ENCODE measurements at regions not wholly inside any gene's neighbourhood (a gene's known extent, or its start where the extent isn't known, plus 50 kb on each side); places are given as distances from the start of the nearest gene placed in this dataset.

GRCh38 chr4:32010221-32010620, 1290.1 kb downstream of the PCDH7 start:
- no peaks in the 10 kb centered on the region for H3K36me3 ChIP-seq
- H3K27me3 ChIP-seq = no peaks in the 10 kb centered on the region
- no peak for TF ChIP-seq POLR2AphosphoS5 (IDR thresholded peaks at IDR 0.05)
- no peak for TF ChIP-seq POLR2A (IDR thresholded peaks at IDR 0.05)
- TF ChIP-seq CTCF (IDR thresholded peaks at IDR 0.05) = no peak
- intact Hi-C loops (cut with DNase I; ENCODE audit: low total_unique reads) = no loop called here
- H3K9me3 ChIP-seq = no peaks in the 10 kb centered on the region
- DNase-seq (ENCODE audit: low spot score in 2 of 2) = no peak
- no peak overlapping the region for H3K4me3 ChIP-seq
- no peaks in the 10 kb centered on the region for H3K4me1 ChIP-seq
- no peak overlapping the region for H3K27ac ChIP-seq

GRCh38 chr4:32022071-32022470, 1301.9 kb downstream of the PCDH7 start:
- Histone ChIP-seq H3K4me1 (no peaks in the 10 kb centered on the region), H3K27ac (no peak overlapping the region), H3K27me3 (no peaks in the 10 kb centered on the region), H3K4me3 (no peak overlapping the region), H3K36me3 (no peaks in the 10 kb centered on the region), H3K9me3 (no peaks in the 10 kb centered on the region)
- intact Hi-C loops (cut with DNase I; ENCODE audit: low total_unique reads) = no loop called here
- DNase-seq (ENCODE audit: low spot score in 2 of 2) = no peak
- TF ChIP-seq CTCF (IDR thresholded peaks at IDR 0.05) (no peak), POLR2A (IDR thresholded peaks at IDR 0.05) (no peak), POLR2AphosphoS5 (IDR thresholded peaks at IDR 0.05) (no peak)

- intact Hi-C loops (cut with DNase I; ENCODE audit: low total_unique reads) = no loop called here
- no peak overlapping the region for H3K4me3 ChIP-seq
Measured at GRCh38 chr4:32025851-32026459, 1305.8 kb downstream of the PCDH7 start.

GRCh38 chr4:32030406-32030805, 1310.2 kb downstream of the PCDH7 start:
- intact Hi-C loops (cut with DNase I; ENCODE audit: low total_unique reads) = no loop called here
- no peak for DNase-seq (ENCODE audit: low spot score in 2 of 2)

More at GRCh38 chr4:32025851-32026459, 1305.8 kb downstream of the PCDH7 start:
- H3K27me3 ChIP-seq = no peaks in the 10 kb centered on the region
- H3K4me1 ChIP-seq = no peaks in the 10 kb centered on the region
- H3K36me3 ChIP-seq = no peaks in the 10 kb centered on the region
- no peaks in the 10 kb centered on the region for H3K9me3 ChIP-seq
- TF ChIP-seq POLR2AphosphoS5 (IDR thresholded peaks at IDR 0.05) = no peak
- TF ChIP-seq POLR2A (IDR thresholded peaks at IDR 0.05) = no peak
- no peak for TF ChIP-seq CTCF (IDR thresholded peaks at IDR 0.05)
- no peak overlapping the region for H3K27ac ChIP-seq
- DNase-seq (ENCODE audit: low spot score in 2 of 2) = no peak

GRCh38 chr4:32031026-32031425, 1310.9 kb downstream of the PCDH7 start:
- Histone ChIP-seq H3K36me3 (no peaks in the 10 kb centered on the region), H3K27ac (no peak overlapping the region), H3K4me1 (no peaks in the 10 kb centered on the region), H3K27me3 (no peaks in the 10 kb centered on the region), H3K9me3 (no peaks in the 10 kb centered on the region), H3K4me3 (no peak overlapping the region)
- TF ChIP-seq POLR2AphosphoS5 (IDR thresholded peaks at IDR 0.05) (no peak), POLR2A (IDR thresholded peaks at IDR 0.05) (no peak), CTCF (IDR thresholded peaks at IDR 0.05) (no peak)
- DNase-seq (ENCODE audit: low spot score in 2 of 2) = no peak
- intact Hi-C loops (cut with DNase I; ENCODE audit: low total_unique reads) = no loop called here

More at GRCh38 chr4:32030406-32030805, 1310.2 kb downstream of the PCDH7 start:
- no peak overlapping the region for H3K4me3 ChIP-seq
- no peaks in the 10 kb centered on the region for H3K27me3 ChIP-seq
- H3K4me1 ChIP-seq = no peaks in the 10 kb centered on the region
- no peaks in the 10 kb centered on the region for H3K36me3 ChIP-seq
- TF ChIP-seq CTCF (IDR thresholded peaks at IDR 0.05) = no peak
- TF ChIP-seq POLR2A (IDR thresholded peaks at IDR 0.05) = no peak
- no peak for TF ChIP-seq POLR2AphosphoS5 (IDR thresholded peaks at IDR 0.05)
- H3K9me3 ChIP-seq = no peaks in the 10 kb centered on the region
- no peak overlapping the region for H3K27ac ChIP-seq
